ENCODE measurements at regions not wholly inside any gene's neighbourhood (a gene's known extent, or its start where the extent isn't known, plus 50 kb on each side); places are given as distances from the start of the nearest gene placed in this dataset.
A peak's percentile ranks its signal among the peaks of the same experiment; 100 is the strongest.

DNA sequence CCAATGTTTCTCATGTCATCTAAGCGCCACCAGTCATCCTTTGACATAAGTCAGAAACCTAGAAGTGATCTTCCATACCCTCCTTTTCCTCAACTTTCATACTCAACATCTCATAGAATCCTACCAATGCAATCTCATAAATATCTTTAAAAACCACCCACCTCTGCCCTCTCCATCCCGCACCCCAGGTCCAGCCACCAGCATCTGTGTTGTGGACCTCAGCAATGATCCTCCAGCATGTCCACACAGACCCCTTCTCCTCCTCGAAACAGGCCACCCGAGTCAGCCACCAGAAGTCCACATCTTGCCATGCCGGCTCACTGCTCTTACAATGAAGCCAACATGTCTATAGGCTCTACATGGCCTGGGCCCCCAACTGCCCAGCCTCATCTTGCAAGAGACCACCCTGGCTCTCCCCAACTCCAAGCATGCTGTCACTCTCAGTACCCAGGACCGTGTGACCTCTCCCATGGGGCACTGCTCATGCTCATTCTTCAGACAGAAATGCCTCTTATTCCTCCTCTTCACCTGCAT, 636.7 kb upstream of the ID2 start:
- Histone ChIP-seq H3K27ac (ENCODE audit: low read depth in 1 of 2, low read length in 2 of 2) (no peak overlapping the region), H3K9ac (ENCODE audit: insufficient read depth, low read length, poor library complexity, severe bottlenecking) (no peak overlapping the region), H3K27me3 (ENCODE audit: control insufficient read depth in 2 of 2, insufficient read depth in 2 of 2, low read length in 2 of 2) (no peaks in the 10 kb centered on the region), H4K20me1 (ENCODE audit: insufficient read depth, low read length) (no peaks in the 10 kb centered on the region), H2AFZ (ENCODE audit: insufficient read depth, low read depth, low read length, poor library complexity, severe bottlenecking) (no peak overlapping the region), H3K36me3 (replicated peaks in 1 of 2; ENCODE audit: control insufficient read depth in 1 of 2, insufficient read depth in 2 of 2, low read length in 2 of 2) (no peaks in the 10 kb centered on the region), H3K9me3 (replicated peaks in 1 of 2; ENCODE audit: control insufficient read depth in 1 of 2, insufficient read depth in 1 of 2, low read length in 2 of 2) (peaks cover 0 to 9% of the 10 kb centered on the region in 2 donors), H3K79me2 (ENCODE audit: insufficient read depth, low read length) (no peaks in the 10 kb centered on the region), H3K4me2 (replicated peaks; ENCODE audit: extremely low read depth, low read length, poor library complexity, severe bottlenecking) (no peak overlapping the region), H3K4me3 (replicated peaks in 1 of 3; ENCODE audit: low read depth in 2 of 3, low read length in 3 of 3) (no peak overlapping the region), H3K4me1 (ENCODE audit: control insufficient read depth in 1 of 2, insufficient read depth in 2 of 2, low read length in 2 of 2) (no peaks in the 10 kb centered on the region)
- peaks cover 6 to 17% (median 9%) of the 10 kb centered on the region in 7 donors for H3K9me3 Mint-ChIP-seq
- H3K4me3 Mint-ChIP-seq: no peak overlapping the region
- peaks cover 0 to 5% (median 0%) of the 10 kb centered on the region in 3 donors for H3K27me3 Mint-ChIP-seq (ENCODE audit: low read depth in 3 of 3)
- H3K27ac Mint-ChIP-seq: peak overlapping the region in 1 of 7 donors; percentile 7
- H3K36me3 Mint-ChIP-seq: peaks cover 2 to 3% of the 10 kb centered on the region in 2 donors
- intact Hi-C loops (cut with micrococcal nuclease): no loop called here
- H3K4me1 Mint-ChIP-seq: no peaks in the 10 kb centered on the region
- no peak for DNase-seq
- 98% methylated on average over 6 of the region's 6 CpGs for WGBS (ENCODE audit: insufficient coverage)
- TF ChIP-seq, protein P1, sequence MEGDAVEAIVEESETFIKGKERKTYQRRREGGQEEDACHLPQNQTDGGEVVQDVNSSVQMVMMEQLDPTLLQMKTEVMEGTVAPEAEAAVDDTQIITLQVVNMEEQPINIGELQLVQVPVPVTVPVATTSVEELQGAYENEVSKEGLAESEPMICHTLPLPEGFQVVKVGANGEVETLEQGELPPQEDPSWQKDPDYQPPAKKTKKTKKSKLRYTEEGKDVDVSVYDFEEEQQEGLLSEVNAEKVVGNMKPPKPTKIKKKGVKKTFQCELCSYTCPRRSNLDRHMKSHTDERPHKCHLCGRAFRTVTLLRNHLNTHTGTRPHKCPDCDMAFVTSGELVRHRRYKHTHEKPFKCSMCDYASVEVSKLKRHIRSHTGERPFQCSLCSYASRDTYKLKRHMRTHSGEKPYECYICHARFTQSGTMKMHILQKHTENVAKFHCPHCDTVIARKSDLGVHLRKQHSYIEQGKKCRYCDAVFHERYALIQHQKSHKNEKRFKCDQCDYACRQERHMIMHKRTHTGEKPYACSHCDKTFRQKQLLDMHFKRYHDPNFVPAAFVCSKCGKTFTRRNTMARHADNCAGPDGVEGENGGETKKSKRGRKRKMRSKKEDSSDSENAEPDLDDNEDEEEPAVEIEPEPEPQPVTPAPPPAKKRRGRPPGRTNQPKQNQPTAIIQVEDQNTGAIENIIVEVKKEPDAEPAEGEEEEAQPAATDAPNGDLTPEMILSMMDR (IDR thresholded peaks at IDR 0.05): no peak

DNA sequence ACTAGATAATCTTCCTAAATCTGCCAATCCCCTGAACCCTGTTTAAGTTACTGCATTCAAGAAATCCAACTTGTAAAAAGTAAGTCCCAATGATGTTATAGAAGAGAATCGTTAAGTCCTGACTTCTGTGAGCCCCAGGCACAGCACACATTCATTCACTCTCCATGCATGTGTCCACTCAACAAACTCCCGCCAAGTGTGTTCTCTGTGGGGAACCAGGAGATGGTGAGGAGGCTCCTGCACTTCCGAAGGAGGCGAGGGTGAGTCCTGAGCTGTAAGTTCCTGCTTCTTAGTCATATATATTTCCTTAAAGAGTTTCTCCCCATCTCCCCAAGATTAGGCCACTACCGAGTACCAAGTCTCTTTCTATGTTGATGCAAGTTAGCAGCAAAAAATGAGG, 635.0 kb upstream of the ID2 start:
- WGBS (ENCODE audit: insufficient coverage): no CpG with 5 or more reads among the region's 5 CpGs
- Histone ChIP-seq H2AFZ (ENCODE audit: insufficient read depth, low read depth, low read length, poor library complexity, severe bottlenecking) (no peak overlapping the region), H3K36me3 (replicated peaks in 1 of 2; ENCODE audit: control insufficient read depth in 1 of 2, insufficient read depth in 2 of 2, low read length in 2 of 2) (no peaks in the 10 kb centered on the region), H3K4me2 (replicated peaks; ENCODE audit: extremely low read depth, low read length, poor library complexity, severe bottlenecking) (no peak overlapping the region), H3K27ac (ENCODE audit: low read depth in 1 of 2, low read length in 2 of 2) (no peak overlapping the region), H4K20me1 (ENCODE audit: insufficient read depth, low read length) (no peaks in the 10 kb centered on the region), H3K27me3 (ENCODE audit: control insufficient read depth in 2 of 2, insufficient read depth in 2 of 2, low read length in 2 of 2) (no peaks in the 10 kb centered on the region), H3K4me1 (ENCODE audit: control insufficient read depth in 1 of 2, insufficient read depth in 2 of 2, low read length in 2 of 2) (no peaks in the 10 kb centered on the region), H3K9ac (ENCODE audit: insufficient read depth, low read length, poor library complexity, severe bottlenecking) (no peak overlapping the region), H3K4me3 (replicated peaks in 1 of 3; ENCODE audit: low read depth in 2 of 3, low read length in 3 of 3) (no peak overlapping the region), H3K9me3 (replicated peaks in 1 of 2; ENCODE audit: control insufficient read depth in 1 of 2, insufficient read depth in 1 of 2, low read length in 2 of 2) (peaks cover 0 to 9% of the 10 kb centered on the region in 2 donors), H3K79me2 (ENCODE audit: insufficient read depth, low read length) (no peaks in the 10 kb centered on the region)
- Mint-ChIP-seq H3K4me1 (no peaks in the 10 kb centered on the region), H3K27me3 (ENCODE audit: low read depth in 3 of 3) (peaks cover 0 to 6% (median 2%) of the 10 kb centered on the region in 3 donors), H3K9me3 (peaks cover 1 to 20% (median 10%) of the 10 kb centered on the region in 7 donors), H3K27ac (no peak overlapping the region), H3K4me3 (no peak overlapping the region), H3K36me3 (peaks cover 2 to 3% of the 10 kb centered on the region in 2 donors)
- intact Hi-C loops (cut with micrococcal nuclease): no loop called here
- TF ChIP-seq, protein P1 (IDR thresholded peaks at IDR 0.05): no peak
- no peak for DNase-seq

All from CD14-positive monocyte (primary cell).